ENCODE measurements at regions not wholly inside any gene's neighbourhood (a gene's known extent, or its start where the extent isn't known, plus 50 kb on each side); places are given as distances from the start of the nearest gene placed in this dataset.

GRCh38 chr6:91497770-91498169, 910.9 kb upstream of the MAP3K7 start:
- TF ChIP-seq, protein P1, sequence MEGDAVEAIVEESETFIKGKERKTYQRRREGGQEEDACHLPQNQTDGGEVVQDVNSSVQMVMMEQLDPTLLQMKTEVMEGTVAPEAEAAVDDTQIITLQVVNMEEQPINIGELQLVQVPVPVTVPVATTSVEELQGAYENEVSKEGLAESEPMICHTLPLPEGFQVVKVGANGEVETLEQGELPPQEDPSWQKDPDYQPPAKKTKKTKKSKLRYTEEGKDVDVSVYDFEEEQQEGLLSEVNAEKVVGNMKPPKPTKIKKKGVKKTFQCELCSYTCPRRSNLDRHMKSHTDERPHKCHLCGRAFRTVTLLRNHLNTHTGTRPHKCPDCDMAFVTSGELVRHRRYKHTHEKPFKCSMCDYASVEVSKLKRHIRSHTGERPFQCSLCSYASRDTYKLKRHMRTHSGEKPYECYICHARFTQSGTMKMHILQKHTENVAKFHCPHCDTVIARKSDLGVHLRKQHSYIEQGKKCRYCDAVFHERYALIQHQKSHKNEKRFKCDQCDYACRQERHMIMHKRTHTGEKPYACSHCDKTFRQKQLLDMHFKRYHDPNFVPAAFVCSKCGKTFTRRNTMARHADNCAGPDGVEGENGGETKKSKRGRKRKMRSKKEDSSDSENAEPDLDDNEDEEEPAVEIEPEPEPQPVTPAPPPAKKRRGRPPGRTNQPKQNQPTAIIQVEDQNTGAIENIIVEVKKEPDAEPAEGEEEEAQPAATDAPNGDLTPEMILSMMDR (IDR thresholded peaks at IDR 0.05; ENCODE audit: low read depth, low read length) = no peak
- no peak for DNase-seq (ENCODE audit: low read depth, low spot score)

DNA sequence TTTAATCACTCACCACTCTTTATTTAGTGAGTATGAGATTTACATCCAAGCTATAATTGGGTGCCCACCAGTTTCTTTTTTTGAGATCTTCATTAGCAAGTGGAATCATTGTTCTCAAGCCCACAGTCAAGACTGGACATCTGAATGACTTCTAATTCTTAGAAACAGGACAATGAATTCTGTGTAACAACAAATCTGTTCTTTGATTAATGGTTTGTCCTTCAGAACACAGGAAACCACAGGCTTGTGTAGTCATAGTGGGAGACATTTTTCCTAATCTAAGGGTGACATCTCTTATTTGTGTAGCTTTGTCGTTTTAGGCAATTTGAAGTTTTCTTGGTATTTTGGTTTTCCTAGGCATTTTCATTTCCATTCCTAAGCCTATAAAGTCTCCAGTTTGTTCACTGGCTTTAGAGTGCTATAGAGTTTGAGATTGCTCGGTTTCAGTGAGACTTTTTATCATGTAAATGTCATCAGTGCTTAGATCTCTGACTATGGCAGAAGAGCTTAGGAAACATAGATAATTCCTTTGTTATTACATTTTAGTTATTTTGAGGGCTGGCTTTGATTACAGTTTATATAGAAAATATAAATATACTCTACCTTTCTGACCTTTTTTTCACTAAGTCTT, 903.9 kb upstream of the MAP3K7 start:
- DNase-seq (ENCODE audit: low read depth, low spot score) = peak; percentile 22
- H3K4me3 ChIP-seq (ENCODE audit: low read depth, low read length) = no peak overlapping the region
- in situ Hi-C loops (cut with HindIII; ENCODE audit: low sequenced_read_pairs) = no loop called here
- TF ChIP-seq, protein P1 (IDR thresholded peaks at IDR 0.05; ENCODE audit: low read depth, low read length) = no peak

More at GRCh38 chr6:91497770-91498169, 910.9 kb upstream of the MAP3K7 start:
- H3K4me3 ChIP-seq (ENCODE audit: low read depth, low read length) = no peak overlapping the region
- in situ Hi-C loops (cut with HindIII; ENCODE audit: low sequenced_read_pairs) = no loop called here

- H3K4me3 ChIP-seq (ENCODE audit: low read depth, low read length) = no peak overlapping the region
- TF ChIP-seq, protein P1 (IDR thresholded peaks at IDR 0.05; ENCODE audit: low read depth, low read length) = no peak
- DNase-seq (ENCODE audit: low read depth, low spot score) = no peak
- in situ Hi-C loops (cut with HindIII; ENCODE audit: low sequenced_read_pairs) = no loop called here
Observed at GRCh38 chr6:91487696-91488392, 901.0 kb upstream of the MAP3K7 start.

DNA sequence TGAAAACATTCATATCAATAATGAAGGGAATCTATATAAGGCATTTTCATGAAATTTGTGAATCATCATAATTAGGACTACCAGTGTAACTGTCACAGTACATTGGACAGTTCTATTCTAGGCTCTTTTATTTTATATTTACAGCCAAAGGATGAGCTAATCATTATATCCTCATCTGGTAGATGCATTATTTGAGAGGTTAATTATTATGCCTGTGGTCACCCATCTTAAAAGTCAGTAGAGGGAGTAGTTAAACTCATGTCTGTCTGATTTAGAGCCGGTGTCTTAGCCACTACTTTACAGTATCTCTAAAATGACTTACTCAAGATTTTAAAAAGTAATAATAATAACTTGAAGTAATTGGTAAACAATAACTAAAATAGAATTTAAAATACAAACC, 899.3 kb upstream of the MAP3K7 start:
- TF ChIP-seq, protein P1 (IDR thresholded peaks at IDR 0.05; ENCODE audit: low read depth, low read length) = no peak
- in situ Hi-C loops (cut with HindIII; ENCODE audit: low sequenced_read_pairs) = no loop called here
- DNase-seq (ENCODE audit: low read depth, low spot score) = no peak
- no peak overlapping the region for H3K4me3 ChIP-seq (ENCODE audit: low read depth, low read length)

GRCh38 chr6:91485047-91485446, 898.2 kb upstream of the MAP3K7 start:
- in situ Hi-C loops (cut with HindIII; ENCODE audit: low sequenced_read_pairs) = no loop called here
- TF ChIP-seq, protein P1 (IDR thresholded peaks at IDR 0.05; ENCODE audit: low read depth, low read length) = no peak
- DNase-seq (ENCODE audit: low read depth, low spot score) = no peak
- H3K4me3 ChIP-seq (ENCODE audit: low read depth, low read length) = no peak overlapping the region

GRCh38 chr6:91483415-91484105, 896.7 kb upstream of the MAP3K7 start:
- TF ChIP-seq, protein P1 (IDR thresholded peaks at IDR 0.05; ENCODE audit: low read depth, low read length) = no peak
- no peak overlapping the region for H3K4me3 ChIP-seq (ENCODE audit: low read depth, low read length)
- in situ Hi-C loops (cut with HindIII; ENCODE audit: low sequenced_read_pairs) = no loop called here
- no peak for DNase-seq (ENCODE audit: low read depth, low spot score)

Data from astrocyte of the spinal cord (primary cell).